Body of pancreas (tissue), 4 donors: ENCODE measurements at regions not wholly inside any gene's neighbourhood (a gene's known extent, or its start where the extent isn't known, plus 50 kb on each side); places are given as distances from the start of the nearest gene placed in this dataset.

Experiments
- ATAC-seq: fragments of 150-250 bp; one replicate; pipeline ENCODE4 v1.9.1; 2016
- DNase-seq, 4 donors: peaks; one replicate each; pipeline ENCODE4 v3.0.0-alpha.2; 2019
- H3K27ac ChIP-seq, 4 donors: fragments of 200-600 bp; sonication (generic); 1 replicate in 3 of 4; 2 replicates in 1 of 4; pipeline versions ENCODE4 v1.5.1 to v1.6.1; 2016 to 2019; ENCODE audit warnings: mild to moderate bottlenecking in 1 of 4, mixed read lengths in 1 of 4, moderate library complexity in 1 of 4
- H3K27me3 ChIP-seq, 2 donors: fragments of 200-600 bp; sonication (generic); one replicate each; pipeline ENCODE4 v1.6.0; 2016; ENCODE audit warnings: mild to moderate bottlenecking in 1 of 2
- H3K36me3 ChIP-seq, 2 donors: fragments of 200-600 bp; sonication (generic); replicated peaks in 1 of 2; 2 replicates each; pipeline ENCODE4 v1.5.1; 2016; ENCODE audit warnings: low read depth in 2 of 2; ENCODE audit not compliant: insufficient read depth in 1 of 2
- H3K4me1 ChIP-seq: fragments of 200-600 bp; sonication (generic); one replicate; pipeline ENCODE4 v1.6.0; 2016
- H3K4me3 ChIP-seq, 2 donors: fragments of 200-600 bp; sonication (generic); 1 replicate in 1 of 2; 2 replicates in 1 of 2; pipeline ENCODE4 v1.5.1; 2016 to 2019
- H3K9me3 ChIP-seq, 3 donors: fragments of 200-600 bp; sonication (generic); 1 replicate in 2 of 3; 2 replicates in 1 of 3; pipeline ENCODE4 v1.5.1; 2016
- CTCF ChIP-seq, 7 experiments: fragments of 450-650 bp in 4 of 7; fragments of 200-600 bp in 3 of 7; sonication (generic) in 3 of 7; IDR thresholded peaks; one replicate each; pipeline ENCODE4 v1.5.1; 2016 to 2019; ENCODE audit warnings: antibody characterized with exemption in 7 of 7
- POLR2A ChIP-seq, 3 donors: fragments of 450-650 bp; IDR thresholded peaks; one replicate each; pipeline ENCODE4 v1.6.1; 2016; ENCODE audit warnings: antibody characterized with exemption in 3 of 3, mild to moderate bottlenecking in 2 of 3
- WGBS, 2 donors: methylation state at CpG; one replicate each; pipeline ENCODE4 v1.1.5; 2017; 5-methylcytosine and 5-hydroxymethylcytosine counted together
- intact Hi-C: fragments of 100-400 bp; cut with DNase I; formaldehyde crosslinking; loops from one replicate; pipeline ENCODE4 v1.15.1; 2023

GRCh38 chr4:1517592-1518411, 111.6 kb upstream of the NKX1-1 start:
- Histone ChIP-seq H3K4me1 (peaks cover 11% of the 10 kb centered on the region), H3K36me3 (no peaks in the 10 kb centered on the region), H3K27me3 (peaks cover 0 to 11% of the 10 kb centered on the region in 2 donors), H3K9me3 (no peaks in the 10 kb centered on the region), H3K4me3 (no peak overlapping the region), H3K27ac (no peak overlapping the region)
- DNase-seq (no peak), ATAC-seq (no peak)
- TF ChIP-seq POLR2A (IDR thresholded peaks at IDR 0.05) (no peak), CTCF (IDR thresholded peaks at IDR 0.05) (no peak)
- 64 to 92% methylated on average over 3 to 18 of the region's 22 CpGs for WGBS, 2 donors
- intact Hi-C loops, result no loop called here

- intact Hi-C loops, result no loop called here
- TF ChIP-seq CTCF (IDR thresholded peaks at IDR 0.05) (no peak), POLR2A (IDR thresholded peaks at IDR 0.05) (no peak)
- ATAC-seq, result no peak
- Histone ChIP-seq H3K4me3 (no peak overlapping the region), H3K36me3 (no peaks in the 10 kb centered on the region), H3K4me1 (peaks cover 11% of the 10 kb centered on the region), H3K9me3 (no peaks in the 10 kb centered on the region), H3K27me3 (peaks cover 0 to 11% of the 10 kb centered on the region in 2 donors), H3K27ac (no peak overlapping the region)
- WGBS, 2 donors, result 36 to 63% methylated on average over 5 to 15 of the region's 15 CpGs
- DNase-seq, result no peak
These were observed 110.7 kb upstream of the NKX1-1 start for GRCh38 chr4:1516881-1517480.

- H3K4me1 ChIP-seq, result peaks cover 9% of the 10 kb centered on the region
- H3K4me3 ChIP-seq, result no peak overlapping the region
- ATAC-seq (no peak), DNase-seq (no peak)
- peaks cover 0 to 11% of the 10 kb centered on the region in 2 donors for H3K27me3 ChIP-seq
- no peaks in the 10 kb centered on the region for H3K36me3 ChIP-seq
- no peak overlapping the region for H3K27ac ChIP-seq
- intact Hi-C loops, result no loop called here
- TF ChIP-seq CTCF (IDR thresholded peaks at IDR 0.05), result no peak
- TF ChIP-seq POLR2A (IDR thresholded peaks at IDR 0.05), result no peak
- 57 to 58% methylated on average over 3 to 10 of the region's 10 CpGs for WGBS, 2 donors
- H3K9me3 ChIP-seq, result no peaks in the 10 kb centered on the region
These were observed 110.0 kb upstream of the NKX1-1 start for GRCh38 chr4:1516261-1516660.

- peaks cover 0 to 11% of the 10 kb centered on the region in 2 donors for H3K27me3 ChIP-seq
- H3K27ac ChIP-seq, result no peak overlapping the region
- H3K9me3 ChIP-seq, result no peaks in the 10 kb centered on the region
- H3K4me1 ChIP-seq, result peaks cover 6% of the 10 kb centered on the region
- DNase-seq (no peak), ATAC-seq (no peak)
- WGBS, 2 donors, result 59 to 69% methylated on average over 5 of the region's 5 CpGs
- intact Hi-C loops, result no loop called here
- no peak overlapping the region for H3K4me3 ChIP-seq
- TF ChIP-seq CTCF (IDR thresholded peaks at IDR 0.05), result no peak
- no peak for TF ChIP-seq POLR2A (IDR thresholded peaks at IDR 0.05)
- no peaks in the 10 kb centered on the region for H3K36me3 ChIP-seq
These were observed 109.5 kb upstream of the NKX1-1 start for GRCh38 chr4:1515763-1516162.
